ENCODE measurements at regions not wholly inside any gene's neighbourhood (a gene's known extent, or its start where the extent isn't known, plus 50 kb on each side); places are given as distances from the start of the nearest gene placed in this dataset.

DNA sequence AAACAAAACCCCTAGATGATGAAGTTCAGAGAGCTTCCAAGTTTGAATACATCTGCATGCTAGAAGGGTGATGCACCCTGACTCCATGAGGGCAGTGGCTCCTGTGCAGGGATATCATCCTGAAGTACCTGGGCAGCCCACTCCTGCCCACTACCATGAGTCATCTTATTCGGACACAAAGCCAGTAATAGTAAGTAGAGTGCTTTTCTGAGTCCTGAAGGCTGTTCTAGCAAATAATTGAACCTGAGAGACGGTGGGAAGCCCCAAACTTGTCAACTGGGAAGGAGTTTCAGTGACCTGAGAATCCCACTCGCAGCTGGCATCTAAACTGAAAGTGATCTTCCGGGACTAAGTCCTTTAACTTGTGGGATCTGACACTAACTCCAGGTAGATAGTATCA lies 152.9 kb upstream of the COL21A1 start (continued):
- TF ChIP-seq ZNF615 (CRISPR knock-in tag; IDR thresholded peaks at IDR 0.05; ENCODE audit: borderline replicate concordance) = no peak
- TF ChIP-seq, protein P1, sequence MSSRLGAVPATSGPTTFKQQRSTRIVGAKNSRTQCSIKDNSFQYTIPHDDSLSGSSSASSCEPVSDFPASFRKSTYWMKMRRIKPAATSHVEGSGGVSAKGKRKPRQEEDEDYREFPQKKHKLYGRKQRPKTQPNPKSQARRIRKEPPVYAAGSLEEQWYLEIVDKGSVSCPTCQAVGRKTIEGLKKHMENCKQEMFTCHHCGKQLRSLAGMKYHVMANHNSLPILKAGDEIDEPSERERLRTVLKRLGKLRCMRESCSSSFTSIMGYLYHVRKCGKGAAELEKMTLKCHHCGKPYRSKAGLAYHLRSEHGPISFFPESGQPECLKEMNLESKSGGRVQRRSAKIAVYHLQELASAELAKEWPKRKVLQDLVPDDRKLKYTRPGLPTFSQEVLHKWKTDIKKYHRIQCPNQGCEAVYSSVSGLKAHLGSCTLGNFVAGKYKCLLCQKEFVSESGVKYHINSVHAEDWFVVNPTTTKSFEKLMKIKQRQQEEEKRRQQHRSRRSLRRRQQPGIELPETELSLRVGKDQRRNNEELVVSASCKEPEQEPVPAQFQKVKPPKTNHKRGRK (CRISPR knock-in tag; IDR thresholded peaks at IDR 0.05) = no peak
- no peak for TF ChIP-seq NFIC (IDR thresholded peaks at IDR 0.05; ENCODE audit: low read length)
- TF ChIP-seq, protein P2, sequence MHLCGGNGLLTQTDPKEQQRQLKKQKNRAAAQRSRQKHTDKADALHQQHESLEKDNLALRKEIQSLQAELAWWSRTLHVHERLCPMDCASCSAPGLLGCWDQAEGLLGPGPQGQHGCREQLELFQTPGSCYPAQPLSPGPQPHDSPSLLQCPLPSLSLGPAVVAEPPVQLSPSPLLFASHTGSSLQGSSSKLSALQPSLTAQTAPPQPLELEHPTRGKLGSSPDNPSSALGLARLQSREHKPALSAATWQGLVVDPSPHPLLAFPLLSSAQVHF (CRISPR knock-in tag; IDR thresholded peaks at IDR 0.05) = no peak
- no peak for TF ChIP-seq RELA (CRISPR knock-in tag; IDR thresholded peaks at IDR 0.05)
- TF ChIP-seq SIX4 (CRISPR knock-in tag; IDR thresholded peaks at IDR 0.05) = no peak
- TF ChIP-seq SAFB2 (CRISPR knock-in tag; IDR thresholded peaks at IDR 0.05; ENCODE audit: borderline replicate concordance, low read depth) = 0 out of 2 replicates have a peak, but pooled peaks have one; percentile 51
- TF ChIP-seq ZNF891 (CRISPR knock-in tag; IDR thresholded peaks at IDR 0.05) = no peak
- no peak; the same call in 1 of the 2 replicates for TF ChIP-seq ZNF317 (CRISPR knock-in tag; IDR thresholded peaks at IDR 0.05)
- TF ChIP-seq POLR2AphosphoS5 (IDR thresholded peaks at IDR 0.05; ENCODE audit: low read depth, low read length) = no peak; the same call in 1 of the 2 replicates
- TF ChIP-seq SALL1 (CRISPR knock-in tag; IDR thresholded peaks at IDR 0.05) = no peak
- TF ChIP-seq ZHX2 (IDR thresholded peaks at IDR 0.05; ENCODE audit: low read depth) = no peak
- TF ChIP-seq ZHX2 (CRISPR knock-in tag; IDR thresholded peaks at IDR 0.05; ENCODE audit: borderline replicate concordance) = no peak
- no peak for TF ChIP-seq PAF1 (CRISPR knock-in tag; IDR thresholded peaks at IDR 0.05)
- TF ChIP-seq MAF1 (CRISPR knock-in tag; IDR thresholded peaks at IDR 0.05; ENCODE audit: borderline replicate concordance) = no peak
- no peak for TF ChIP-seq ZNF713 (CRISPR knock-in tag; IDR thresholded peaks at IDR 0.05)
- TF ChIP-seq NCOA2 (CRISPR knock-in tag; IDR thresholded peaks at IDR 0.05) = no peak
- no peak for TF ChIP-seq ZNF629 (CRISPR knock-in tag; conservative IDR thresholded peaks at IDR 0.05)
- no peak for TF ChIP-seq TOE1 (CRISPR knock-in tag; IDR thresholded peaks at IDR 0.05)
- no peak for TF ChIP-seq GPN1 (CRISPR knock-in tag; IDR thresholded peaks at IDR 0.05; ENCODE audit: borderline replicate concordance)
- TF ChIP-seq ZNF703 (CRISPR knock-in tag; IDR thresholded peaks at IDR 0.05; ENCODE audit: borderline replicate concordance) = no peak
- no peak for TF ChIP-seq ZNF335 (CRISPR knock-in tag; IDR thresholded peaks at IDR 0.05)

Measured in HepG2 (cell line).